ENCODE measurements at regions not wholly inside any gene's neighbourhood (a gene's known extent, or its start where the extent isn't known, plus 50 kb on each side); places are given as distances from the start of the nearest gene placed in this dataset.

DNA sequence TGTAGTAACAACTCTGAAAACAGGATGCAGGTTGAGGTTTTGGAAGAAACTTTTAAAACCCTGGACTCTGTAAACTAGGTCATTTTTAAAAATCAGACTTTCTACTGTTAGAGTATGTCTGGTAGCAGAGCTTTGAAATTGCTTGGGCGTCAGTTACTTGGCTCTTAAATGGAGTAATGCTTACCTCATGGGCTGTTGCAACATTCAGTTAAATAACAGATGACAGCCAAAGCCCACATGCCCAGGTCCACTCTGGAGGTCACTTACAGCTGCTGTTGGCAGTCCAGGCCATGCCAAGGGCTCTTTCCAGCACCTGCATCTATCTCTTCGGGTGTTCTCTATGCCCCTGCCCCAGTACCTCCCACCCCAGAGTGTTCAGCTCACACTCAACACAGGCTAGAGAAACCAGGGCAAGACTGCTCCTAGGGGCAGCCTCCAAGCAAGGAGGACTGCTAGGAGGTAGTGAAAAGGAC, 96.4 kb downstream of the BANF2 start:
- peaks cover 5 to 8% of the 10 kb centered on the region in 2 donors for H3K36me3 Mint-ChIP-seq
- ATAC-seq (replicated peaks) (no peak), DNase-seq (no peak)
- no peak overlapping the region for H3K4me3 Mint-ChIP-seq
- H3K27ac Mint-ChIP-seq, result no peak overlapping the region
- peaks cover 4 to 13% of the 10 kb centered on the region in 2 donors for H3K4me1 Mint-ChIP-seq
- peaks cover 19% of the 10 kb centered on the region in 2 donors for H3K27me3 Mint-ChIP-seq
- peaks cover 4 to 11% of the 10 kb centered on the region in 2 donors for H3K9me3 Mint-ChIP-seq

DNA sequence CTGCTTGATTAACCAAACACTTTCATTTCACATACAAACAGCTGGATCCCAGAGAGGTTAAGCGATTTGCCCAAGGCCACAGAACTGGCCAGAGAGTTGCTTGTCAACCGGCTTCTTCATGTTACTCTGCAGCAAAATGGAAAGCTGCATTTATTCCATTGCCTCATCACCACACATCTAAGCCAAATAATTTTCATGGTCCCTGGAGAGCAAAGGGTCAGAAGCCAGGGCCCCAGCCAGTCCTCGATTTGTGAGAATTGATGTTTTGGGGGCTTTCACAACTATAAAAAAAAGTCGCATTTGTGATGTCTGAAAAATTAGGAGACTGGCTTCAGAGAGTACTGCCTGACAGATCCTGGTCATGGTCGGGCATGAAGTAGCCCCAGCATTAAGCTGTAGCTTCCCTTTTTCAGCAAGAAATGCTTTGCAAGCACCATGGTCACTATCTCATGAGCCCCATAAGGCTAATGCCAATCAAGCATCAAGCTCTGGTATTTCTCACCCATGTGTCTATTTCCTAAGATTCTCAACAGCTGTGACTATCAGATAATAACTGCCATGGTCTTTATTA, 95.8 kb downstream of the BANF2 start:
- Mint-ChIP-seq H3K27ac (no peak overlapping the region), H3K4me3 (no peak overlapping the region), H3K4me1 (peaks cover 4 to 10% of the 10 kb centered on the region in 2 donors), H3K27me3 (peaks cover 19 to 20% of the 10 kb centered on the region in 2 donors), H3K9me3 (peaks cover 4 to 11% of the 10 kb centered on the region in 2 donors), H3K36me3 (peaks cover 5 to 8% of the 10 kb centered on the region in 2 donors)
- DNase-seq, result no peak
- no peak for ATAC-seq (replicated peaks)

DNA sequence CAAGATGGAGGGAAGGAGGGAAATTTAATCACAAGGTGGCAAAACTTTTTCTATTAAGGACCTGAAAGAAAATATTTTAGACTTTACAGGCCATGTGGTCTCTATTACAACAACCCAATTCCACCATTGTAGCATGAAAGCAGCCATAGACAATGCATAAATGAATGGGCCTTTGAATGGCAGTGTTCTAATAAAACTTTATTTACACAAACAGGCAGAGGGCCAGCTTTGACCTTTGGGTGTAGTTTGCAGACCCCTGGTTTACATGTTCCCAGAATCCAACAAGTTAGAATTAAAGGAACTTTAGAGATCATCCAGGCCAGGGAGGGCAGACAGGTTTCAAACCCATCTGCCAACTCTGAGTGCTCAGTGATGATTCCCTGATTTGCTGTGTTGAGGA, 95.2 kb downstream of the BANF2 start:
- H3K27ac Mint-ChIP-seq, result no peak overlapping the region
- no peak for ATAC-seq (replicated peaks)

DNA sequence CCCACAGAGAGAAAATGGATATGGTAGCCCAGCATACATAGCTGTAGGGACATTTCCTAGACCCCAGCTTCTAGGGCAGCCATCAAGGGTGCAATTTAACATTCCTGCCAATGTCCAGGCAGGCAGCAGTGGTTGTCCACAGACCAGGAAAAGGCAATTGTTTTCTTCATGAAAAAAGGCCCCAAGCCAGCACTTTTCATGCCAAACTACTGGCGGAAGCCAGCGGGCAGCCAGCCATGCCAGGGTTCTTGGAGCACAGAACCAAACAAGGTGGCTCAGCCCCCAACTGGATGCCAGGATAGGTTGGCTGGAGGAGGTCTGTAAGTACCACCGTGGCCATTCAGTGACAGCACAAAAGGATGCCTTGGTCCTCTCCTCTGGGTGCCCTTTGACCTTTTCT, 94.6 kb downstream of the BANF2 start:
- DNase-seq (no peak), ATAC-seq (replicated peaks) (no peak)
- peaks cover 19 to 20% of the 10 kb centered on the region in 2 donors for H3K27me3 Mint-ChIP-seq
- H3K36me3 Mint-ChIP-seq, result peaks cover 5 to 8% of the 10 kb centered on the region in 2 donors
- no peak overlapping the region for H3K4me3 Mint-ChIP-seq
- no peak overlapping the region for H3K27ac Mint-ChIP-seq
- H3K9me3 Mint-ChIP-seq, result peaks cover 0 to 9% of the 10 kb centered on the region in 2 donors
- H3K4me1 Mint-ChIP-seq, result peaks cover 2 to 6% of the 10 kb centered on the region in 2 donors

More for the DNA sequence above, 95.2 kb downstream of the BANF2 start:
- DNase-seq, result no peak
- peaks cover 19 to 20% of the 10 kb centered on the region in 2 donors for H3K27me3 Mint-ChIP-seq
- peaks cover 2 to 6% of the 10 kb centered on the region in 2 donors for H3K4me1 Mint-ChIP-seq
- peaks cover 4 to 9% of the 10 kb centered on the region in 2 donors for H3K9me3 Mint-ChIP-seq
- no peak overlapping the region for H3K4me3 Mint-ChIP-seq
- H3K36me3 Mint-ChIP-seq, result peaks cover 5 to 8% of the 10 kb centered on the region in 2 donors

DNA sequence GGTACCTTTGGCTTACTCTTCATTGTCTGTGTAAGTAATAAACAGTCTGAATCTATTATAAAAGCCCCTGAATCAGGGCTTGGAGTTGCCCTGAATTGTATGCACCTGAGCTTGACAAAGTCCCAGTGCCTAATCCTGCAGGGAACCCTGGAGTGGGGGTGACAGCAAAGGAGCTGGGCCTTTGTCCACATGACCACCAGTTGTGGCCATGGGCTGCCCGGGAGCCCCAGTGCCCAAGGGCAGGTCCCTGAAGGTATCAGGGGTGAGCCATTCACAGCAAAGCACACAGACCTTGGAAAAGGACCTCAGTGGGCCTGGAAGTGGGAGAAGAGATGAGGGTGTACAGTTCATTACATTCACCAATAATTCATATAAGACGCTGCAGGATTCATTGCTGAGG, 94.2 kb downstream of the BANF2 start:
- H3K4me1 Mint-ChIP-seq, result peaks cover 2 to 6% of the 10 kb centered on the region in 2 donors
- no peak for ATAC-seq (replicated peaks)
- H3K27me3 Mint-ChIP-seq, result peaks cover 16 to 18% of the 10 kb centered on the region in 2 donors
- DNase-seq, result no peak
- peak overlapping the region; percentile 76 for H3K27ac Mint-ChIP-seq
- peaks cover 0 to 7% of the 10 kb centered on the region in 2 donors for H3K9me3 Mint-ChIP-seq
- peaks cover 4 to 5% of the 10 kb centered on the region in 2 donors for H3K36me3 Mint-ChIP-seq
- H3K4me3 Mint-ChIP-seq, result no peak overlapping the region

DNA sequence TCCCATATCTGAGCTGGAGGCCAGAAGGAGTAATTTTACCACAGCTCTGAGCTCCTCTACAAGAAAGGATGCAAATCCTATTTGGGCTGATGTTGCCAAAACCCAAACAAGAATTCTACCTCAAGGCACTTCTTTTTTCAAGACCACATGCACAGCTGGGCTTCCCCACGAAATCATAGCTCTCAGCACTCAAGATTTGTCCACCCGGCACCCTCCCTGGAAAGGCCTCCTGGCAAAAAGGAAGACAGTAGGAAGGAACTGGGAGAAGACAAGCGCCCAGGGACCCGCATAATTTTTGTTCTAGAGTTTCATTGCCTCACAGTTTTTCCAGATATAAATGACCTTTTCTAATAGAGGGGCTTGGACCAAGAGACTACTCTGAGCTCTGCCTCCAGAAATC, 90.5 kb downstream of the BANF2 start:
- ATAC-seq (replicated peaks) (no peak), DNase-seq (no peak)
- Mint-ChIP-seq H3K27ac (no peak overlapping the region), H3K27me3 (peaks cover 5 to 10% of the 10 kb centered on the region in 2 donors), H3K4me1 (no peaks in the 10 kb centered on the region), H3K36me3 (no peaks in the 10 kb centered on the region), H3K9me3 (peaks cover 0 to 3% of the 10 kb centered on the region in 2 donors), H3K4me3 (no peak overlapping the region)

DNA sequence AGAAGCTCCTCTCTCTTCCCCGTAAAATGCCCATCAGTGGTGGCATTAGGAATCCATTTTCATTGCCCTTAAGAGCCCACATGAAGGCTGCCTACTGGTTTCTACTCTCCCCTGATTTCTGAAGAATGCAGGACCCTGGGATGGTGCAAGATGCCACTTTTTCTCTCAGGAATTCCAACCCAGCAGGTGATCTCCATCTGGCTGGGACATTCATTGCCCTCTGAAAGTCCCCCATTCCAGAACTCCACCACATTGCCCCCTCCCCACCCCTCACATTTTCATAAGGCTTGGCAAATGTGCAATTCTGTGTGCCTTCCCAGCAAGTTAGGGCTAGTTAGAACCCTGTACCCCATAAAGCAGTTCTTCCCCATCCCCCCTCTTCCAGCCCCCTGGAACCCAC, 88.0 kb downstream of the BANF2 start:
- Mint-ChIP-seq H3K4me1 (peaks cover 18% of the 10 kb centered on the region in 2 donors), H3K9me3 (no peaks in the 10 kb centered on the region)

DNA sequence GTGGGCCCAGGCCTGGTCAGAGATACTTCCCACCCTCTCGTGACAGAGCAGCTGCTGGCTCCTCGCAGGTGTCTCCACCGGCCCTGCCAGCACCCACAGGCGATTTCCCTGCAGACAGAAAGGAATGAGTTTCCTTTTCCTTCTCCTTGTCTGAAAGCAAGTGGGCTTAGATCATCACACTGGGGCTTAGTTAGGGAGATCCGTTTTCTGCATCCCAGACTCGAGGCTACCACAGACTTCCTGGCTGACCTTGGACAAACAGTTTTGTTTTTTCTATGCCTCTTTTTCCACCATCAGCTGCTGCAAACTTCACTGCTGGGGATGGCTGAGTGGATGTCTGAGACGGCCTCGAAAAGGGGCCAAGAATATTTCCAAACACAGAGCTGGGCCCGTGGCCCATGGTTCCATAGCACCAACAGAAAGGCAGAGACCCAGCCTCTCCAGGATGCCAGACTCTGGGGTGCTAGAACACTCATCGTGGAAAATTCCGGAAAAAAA, 86.5 kb downstream of the BANF2 start:
- peaks cover 3 to 5% of the 10 kb centered on the region in 2 donors for H3K27me3 Mint-ChIP-seq
- H3K9me3 Mint-ChIP-seq, result no peaks in the 10 kb centered on the region
- peaks cover 24 to 32% of the 10 kb centered on the region in 2 donors for H3K4me1 Mint-ChIP-seq
- H3K36me3 Mint-ChIP-seq, result no peaks in the 10 kb centered on the region
- DNase-seq, result no peak
- no peak for ATAC-seq (replicated peaks)
- H3K4me3 Mint-ChIP-seq, result no peak overlapping the region
- no peak overlapping the region for H3K27ac Mint-ChIP-seq

More for the DNA sequence above, 88.0 kb downstream of the BANF2 start:
- H3K27me3 Mint-ChIP-seq, result peaks cover 10% of the 10 kb centered on the region in 2 donors
- no peak for DNase-seq
- no peak overlapping the region for H3K27ac Mint-ChIP-seq
- H3K36me3 Mint-ChIP-seq, result no peaks in the 10 kb centered on the region
- H3K4me3 Mint-ChIP-seq, result no peak overlapping the region
- no peak for ATAC-seq (replicated peaks)

Measured in stimulated activated naive B cell treated with anti-CD40 and anti-IgM and Interleukin-4, amounts not matched to agents 10 μg/mL and 1 μg/mL and 100 μg/mL, for 72 hours (primary cell).